ENCODE measurements at regions not wholly inside any gene's neighbourhood (a gene's known extent, or its start where the extent isn't known, plus 50 kb on each side); places are given as distances from the start of the nearest gene placed in this dataset.

DNA sequence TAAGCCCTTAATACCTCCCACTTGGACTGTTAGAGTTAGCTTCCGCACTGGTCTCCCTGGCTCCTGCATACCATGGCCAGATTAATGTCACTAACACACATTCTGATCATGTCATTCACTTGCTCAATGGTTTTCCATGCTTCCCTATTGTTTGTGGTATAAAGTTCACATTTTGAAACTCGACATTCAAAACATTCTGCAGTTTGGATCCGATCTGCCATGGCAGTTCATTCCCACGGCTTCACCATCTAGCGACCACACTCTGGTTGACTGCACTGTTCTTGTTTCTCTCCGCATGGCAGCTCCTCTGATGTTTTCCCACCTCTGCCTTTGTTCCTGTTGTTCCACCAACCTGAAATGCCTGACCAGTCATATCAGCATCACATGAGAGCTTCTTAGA is 87.4 kb upstream of the WAC start (continued):
- TF ChIP-seq CHD7 (IDR thresholded peaks at IDR 0.05; ENCODE audit: insufficient replicate concordance, low read length) (no peak), EP300 (IDR thresholded peaks at IDR 0.05; ENCODE audit: borderline replicate concordance in 1 of 2, low read depth in 2 of 2, low read length in 2 of 2) (no peak), MAFK (IDR thresholded peaks at IDR 0.05; ENCODE audit: low read depth, low read length) (no peak), RBBP5 (IDR thresholded peaks at IDR 0.05; ENCODE audit: borderline replicate concordance, low read depth, low read length) (no peak), JUN (IDR thresholded peaks at IDR 0.05; ENCODE audit: low read depth, low read length) (no peak), ATF2 (IDR thresholded peaks at IDR 0.05; ENCODE audit: low read length) (no peak)

Measured in H1 (cell line).